ENCODE measurements at regions not wholly inside any gene's neighbourhood (a gene's known extent, or its start where the extent isn't known, plus 50 kb on each side); places are given as distances from the start of the nearest gene placed in this dataset.

- no peak overlapping the region for H3K4me3 ChIP-seq (ENCODE audit: control insufficient read depth, low read depth, low read length)
- no peak for DNase-seq (ENCODE audit: low read depth)
- TF ChIP-seq, protein P1, sequence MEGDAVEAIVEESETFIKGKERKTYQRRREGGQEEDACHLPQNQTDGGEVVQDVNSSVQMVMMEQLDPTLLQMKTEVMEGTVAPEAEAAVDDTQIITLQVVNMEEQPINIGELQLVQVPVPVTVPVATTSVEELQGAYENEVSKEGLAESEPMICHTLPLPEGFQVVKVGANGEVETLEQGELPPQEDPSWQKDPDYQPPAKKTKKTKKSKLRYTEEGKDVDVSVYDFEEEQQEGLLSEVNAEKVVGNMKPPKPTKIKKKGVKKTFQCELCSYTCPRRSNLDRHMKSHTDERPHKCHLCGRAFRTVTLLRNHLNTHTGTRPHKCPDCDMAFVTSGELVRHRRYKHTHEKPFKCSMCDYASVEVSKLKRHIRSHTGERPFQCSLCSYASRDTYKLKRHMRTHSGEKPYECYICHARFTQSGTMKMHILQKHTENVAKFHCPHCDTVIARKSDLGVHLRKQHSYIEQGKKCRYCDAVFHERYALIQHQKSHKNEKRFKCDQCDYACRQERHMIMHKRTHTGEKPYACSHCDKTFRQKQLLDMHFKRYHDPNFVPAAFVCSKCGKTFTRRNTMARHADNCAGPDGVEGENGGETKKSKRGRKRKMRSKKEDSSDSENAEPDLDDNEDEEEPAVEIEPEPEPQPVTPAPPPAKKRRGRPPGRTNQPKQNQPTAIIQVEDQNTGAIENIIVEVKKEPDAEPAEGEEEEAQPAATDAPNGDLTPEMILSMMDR (IDR thresholded peaks at IDR 0.05; ENCODE audit: control insufficient read depth, insufficient read depth, low read depth, low read length, missing control alignments) = no peak
These were observed 526.9 kb downstream of the MATN1 start for GRCh38 chr1:30196457-30196856.

- TF ChIP-seq, protein P1 (IDR thresholded peaks at IDR 0.05; ENCODE audit: control insufficient read depth, insufficient read depth, low read depth, low read length, missing control alignments) = no peak
- DNase-seq (ENCODE audit: low read depth) = no peak
- H3K4me3 ChIP-seq (ENCODE audit: control insufficient read depth, low read depth, low read length) = no peak overlapping the region
These were observed 527.8 kb downstream of the MATN1 start for GRCh38 chr1:30195424-30196134.

GRCh38 chr1:30194741-30195423, 528.5 kb downstream of the MATN1 start:
- DNase-seq (ENCODE audit: low read depth) = no peak
- H3K4me3 ChIP-seq (ENCODE audit: control insufficient read depth, low read depth, low read length) = no peak overlapping the region
- TF ChIP-seq, protein P1 (IDR thresholded peaks at IDR 0.05; ENCODE audit: control insufficient read depth, insufficient read depth, low read depth, low read length, missing control alignments) = no peak

DNA sequence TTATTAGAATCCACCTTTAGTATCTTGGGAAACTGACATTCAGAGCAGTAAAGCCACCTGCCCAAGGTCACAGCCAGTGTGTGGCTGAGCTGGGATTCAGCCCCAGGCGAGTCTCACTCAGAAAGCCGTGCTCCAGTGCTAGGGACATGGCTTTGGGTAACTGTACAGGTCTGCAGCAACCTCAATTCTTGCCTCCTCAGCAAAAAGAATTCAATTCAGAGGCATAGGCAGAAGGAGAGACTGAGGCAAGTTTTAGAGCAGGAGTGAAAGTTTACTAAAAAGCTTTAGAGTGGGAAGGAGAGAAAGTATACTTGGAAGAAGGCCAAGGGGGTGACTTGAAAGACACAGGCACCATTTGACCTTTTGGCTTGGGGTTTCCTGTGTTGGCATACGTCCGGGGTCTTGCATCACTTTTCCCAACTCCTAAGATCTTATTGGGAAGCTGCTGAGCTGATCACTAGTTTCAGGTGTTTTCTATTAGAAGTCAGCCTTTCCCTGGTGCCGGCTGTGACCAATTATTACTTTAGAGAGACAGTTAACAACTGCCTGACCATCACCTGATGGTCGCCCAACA, 529.3 kb downstream of the MATN1 start:
- TF ChIP-seq, protein P1 (IDR thresholded peaks at IDR 0.05; ENCODE audit: control insufficient read depth, insufficient read depth, low read depth, low read length, missing control alignments) = no peak
- DNase-seq (ENCODE audit: low read depth) = no peak
- no peak overlapping the region for H3K4me3 ChIP-seq (ENCODE audit: control insufficient read depth, low read depth, low read length)

DNA sequence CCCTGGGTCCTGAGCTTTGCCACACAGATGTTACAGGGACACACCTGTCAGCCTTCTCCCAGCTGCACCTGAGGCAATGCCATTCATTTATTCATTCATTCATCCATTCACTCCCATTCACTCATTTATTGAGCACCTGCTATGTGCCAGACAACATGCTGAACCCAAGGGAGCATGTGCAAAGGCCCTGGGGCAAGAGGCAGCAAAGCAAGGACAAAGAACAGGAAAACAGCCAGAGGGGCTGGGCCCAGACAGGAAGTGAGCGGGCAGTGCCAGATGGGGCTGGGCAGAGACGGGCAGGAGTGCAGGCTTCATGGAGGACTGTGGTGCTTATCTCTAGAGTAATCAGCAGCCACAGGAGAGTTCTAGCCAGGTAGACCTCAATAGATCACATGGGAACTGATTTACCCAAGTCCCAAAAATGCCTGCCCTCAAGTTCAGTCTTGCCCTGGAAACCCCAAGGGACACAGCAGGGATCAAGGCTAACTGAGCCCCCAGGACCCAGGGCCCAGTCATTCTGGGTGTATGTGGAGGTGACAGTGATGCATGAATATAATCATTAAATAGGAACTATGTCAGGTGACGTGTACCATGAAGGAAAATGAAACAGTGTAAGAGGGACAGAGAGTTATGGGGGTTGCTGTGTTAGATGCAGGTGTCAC, 530.3 kb downstream of the MATN1 start:
- TF ChIP-seq, protein P1 (IDR thresholded peaks at IDR 0.05; ENCODE audit: control insufficient read depth, insufficient read depth, low read depth, low read length, missing control alignments) = no peak

GRCh38 chr1:30191154-30191702, 532.2 kb downstream of the MATN1 start:
- DNase-seq (ENCODE audit: low read depth) = peak; percentile 57

More for the DNA sequence above, 530.3 kb downstream of the MATN1 start:
- no peak for DNase-seq (ENCODE audit: low read depth)
- no peak overlapping the region for H3K4me3 ChIP-seq (ENCODE audit: control insufficient read depth, low read depth, low read length)

More at GRCh38 chr1:30191154-30191702, 532.2 kb downstream of the MATN1 start:
- TF ChIP-seq, protein P1 (IDR thresholded peaks at IDR 0.05; ENCODE audit: control insufficient read depth, insufficient read depth, low read depth, low read length, missing control alignments) = no peak
- no peak overlapping the region for H3K4me3 ChIP-seq (ENCODE audit: control insufficient read depth, low read depth, low read length)

Data from AG09309 (cell line).